H1 (cell line): ENCODE measurements at regions not wholly inside any gene's neighbourhood (a gene's known extent, or its start where the extent isn't known, plus 50 kb on each side); places are given as distances from the start of the nearest gene placed in this dataset.
"Not testable (repeated sequence)": the region's sequence is repeated elsewhere in the genome, so short reads cannot be mapped to it uniquely, and the experiment has no call there.

Source experiments
- CTCF ChIA-PET: fragments of 300-600 bp; sonication (Branson Sonifier 250); formaldehyde crosslinking; loops from one replicate; lab custom pipeline; 2021; ENCODE audit not compliant: partially characterized antibody; lab: Charles Lee
- POLR2A ChIA-PET: fragments of 300-600 bp; sonication (Branson Sonifier 250); formaldehyde crosslinking; loops from one replicate; lab custom pipeline; 2021; ENCODE audit warnings: inconsistent platforms; ENCODE audit not compliant: partially characterized antibody; lab: Charles Lee
- DNase-seq, 2 experiments: peaks; one replicate each; pipeline versions ENCODE4 v3.0.0 to v3.0.0-alpha.2; 2010 to 2022; ENCODE audit warnings: low spot score in 2 of 2, low read depth in 1 of 2, mixed read lengths in 1 of 2
- FAIRE-seq: peaks from 2 replicates; lab custom pipeline; 2011; peaks lifted over from hg19 to GRCh38; lab: Jason Lieb, UNC
- H2AFZ ChIP-seq: 2 replicates; pipeline ENCODE4 v1.8.1; 2012; ENCODE audit warnings: low read length, inconsistent platforms
- H2AK5ac ChIP-seq: 2 replicates; pipeline ENCODE4 v1.6.1; 2013; ENCODE audit warnings: low read depth, low read length
- H2BK120ac ChIP-seq: replicated peaks from 2 replicates; pipeline ENCODE3; 2013; ENCODE audit warnings: low read depth, low read length, inconsistent platforms
- H2BK12ac ChIP-seq: 2 replicates; pipeline ENCODE4 v1.6.1; 2013; ENCODE audit warnings: low read depth, low read length
- H2BK15ac ChIP-seq: 2 replicates; pipeline ENCODE4 v1.6.1; 2013; ENCODE audit warnings: low read length
- H2BK20ac ChIP-seq: 2 replicates; pipeline ENCODE4 v1.6.1; 2013; ENCODE audit warnings: low read length
- H2BK5ac ChIP-seq: 2 replicates; pipeline ENCODE4 v1.6.1; 2013; ENCODE audit warnings: low read depth, low read length
- H3K14ac ChIP-seq: 2 replicates; pipeline ENCODE4 v1.6.1; 2013; ENCODE audit warnings: inconsistent platforms; ENCODE audit not compliant: insufficient read length
- H3K18ac ChIP-seq: 2 replicates; pipeline ENCODE4 v1.6.1; 2013; ENCODE audit warnings: low read length; ENCODE audit errors: extremely low read depth
- H3K23ac ChIP-seq: 2 replicates; pipeline ENCODE4 v1.6.1; 2013; ENCODE audit warnings: inconsistent platforms; ENCODE audit not compliant: insufficient read length
- H3K23me2 ChIP-seq: 2 replicates; pipeline ENCODE4 v1.6.1; 2013; ENCODE audit warnings: low read depth, low read length
- H3K27ac ChIP-seq: 2 replicates; pipeline ENCODE4 v1.6.1; 2011; ENCODE audit warnings: low read depth, low read length, inconsistent platforms
- H3K27me3 ChIP-seq, 4 experiments: replicated peaks in 1 of 4; 1 replicate in 1 of 4; 2 replicates in 3 of 4; pipeline versions ENCODE4 v1.6.1 to v1.8.1; 2011 to 2013; ENCODE audit warnings: low read length in 3 of 4, mild to moderate bottlenecking in 3 of 4, inconsistent platforms in 2 of 4, mixed read lengths in 2 of 4, moderate library complexity in 1 of 4; ENCODE audit not compliant: control insufficient read depth in 3 of 4, insufficient read depth in 3 of 4; ENCODE audit errors: extremely low read depth in 1 of 4
- H3K36me3 ChIP-seq, 4 experiments: 2 replicates each; pipeline versions ENCODE4 v1.6.1 to v1.8.1; 2011 to 2013; ENCODE audit warnings: mild to moderate bottlenecking in 4 of 4, low read length in 3 of 4, moderate library complexity in 2 of 4, control low read depth in 1 of 4, inconsistent platforms in 1 of 4; ENCODE audit not compliant: insufficient read depth in 4 of 4, control insufficient read depth in 2 of 4
- H3K4ac ChIP-seq: replicated peaks from 2 replicates; pipeline ENCODE3; 2013; ENCODE audit warnings: low read length, low read depth, mixed read lengths, inconsistent platforms; ENCODE audit not compliant: insufficient read length
- H3K4me1 ChIP-seq, 4 experiments: replicated peaks in 1 of 4; 1 replicate in 1 of 4; 2 replicates in 3 of 4; pipeline versions ENCODE4 v1.6.1 to v1.8.1; 2011 to 2013; ENCODE audit warnings: low read length in 3 of 4, inconsistent platforms in 2 of 4, mixed read lengths in 1 of 4; ENCODE audit not compliant: insufficient read depth in 4 of 4, control insufficient read depth in 3 of 4
- H3K4me2 ChIP-seq, 2 experiments: 2 replicates each; pipeline versions ENCODE4 v1.6.1 to v1.8.1; 2011 to 2013; ENCODE audit warnings: low read depth in 2 of 2, low read length in 2 of 2, control low read depth in 1 of 2, inconsistent platforms in 1 of 2, mild to moderate bottlenecking in 1 of 2; ENCODE audit not compliant: insufficient read depth in 1 of 2
- H3K4me3 ChIP-seq, 4 experiments: fragments of 200-600, 300-600 bp in 1 of 4; sonication (generic), shearing (Covaris generic), sonication (Bioruptor Twin) in 1 of 4; 2 replicates each; pipeline versions ENCODE4 v1.5.1 to v1.8.1; 2011 to 2016; ENCODE audit warnings: low read length in 4 of 4, low read depth in 3 of 4, control low read depth in 2 of 4, inconsistent platforms in 2 of 4, mild to moderate bottlenecking in 2 of 4, mixed read lengths in 1 of 4, moderate library complexity in 1 of 4; ENCODE audit not compliant: insufficient read depth in 2 of 4; ENCODE audit errors: extremely low read depth in 1 of 4
- H3K56ac ChIP-seq: replicated peaks from 2 replicates; pipeline ENCODE3; 2013; ENCODE audit warnings: low read depth, mild to moderate bottlenecking, mixed read lengths, low read length, inconsistent platforms; ENCODE audit not compliant: insufficient read length
- H3K79me1 ChIP-seq: 2 replicates; pipeline ENCODE4 v1.6.1; 2013; ENCODE audit warnings: low read depth, low read length, control low read depth
- H3K79me2 ChIP-seq, 2 experiments: 2 replicates each; pipeline versions ENCODE4 v1.6.1 to v1.8.1; 2012 to 2013; ENCODE audit warnings: low read length in 2 of 2, mild to moderate bottlenecking in 2 of 2, inconsistent platforms in 1 of 2; ENCODE audit not compliant: insufficient read depth in 2 of 2, control insufficient read depth in 1 of 2
- H3K9ac ChIP-seq, 4 experiments: replicated peaks in 1 of 4; 1 replicate in 1 of 4; 2 replicates in 3 of 4; pipeline versions ENCODE4 v1.6.1 to v1.8.1; 2011 to 2013; ENCODE audit warnings: low read depth in 3 of 4, low read length in 3 of 4, control low read depth in 2 of 4, mild to moderate bottlenecking in 2 of 4, moderate library complexity in 2 of 4, inconsistent platforms in 1 of 4; ENCODE audit errors: extremely low read depth in 1 of 4
- H3K9me3 ChIP-seq, 2 experiments: 2 replicates each; pipeline versions ENCODE4 v1.6.1 to v1.8.1; 2012 to 2013; ENCODE audit warnings: mild to moderate bottlenecking in 2 of 2, moderate library complexity in 2 of 2, control low read depth in 1 of 2, inconsistent platforms in 1 of 2, low read depth in 1 of 2, low read length in 1 of 2, mixed read lengths in 1 of 2; ENCODE audit not compliant: insufficient read depth in 2 of 2
- H4K20me1 ChIP-seq, 2 experiments: replicated peaks in 1 of 2; 2 replicates each; pipeline versions ENCODE3 to v1.8.1; 2011 to 2013; ENCODE audit warnings: inconsistent platforms in 2 of 2, low read length in 2 of 2, mild to moderate bottlenecking in 1 of 2; ENCODE audit not compliant: insufficient read depth in 2 of 2, control insufficient read depth in 1 of 2
- H4K5ac ChIP-seq: 2 replicates; pipeline ENCODE4 v1.6.1; 2013; ENCODE audit warnings: low read length, low read depth, mixed read lengths, inconsistent platforms; ENCODE audit not compliant: insufficient read length
- H4K8ac ChIP-seq: 2 replicates; pipeline ENCODE4 v1.8.0; 2013; ENCODE audit warnings: mild to moderate bottlenecking, moderate library complexity, low read length, inconsistent platforms; ENCODE audit not compliant: insufficient read depth; ENCODE audit errors: extremely low read depth
- H4K91ac ChIP-seq: replicated peaks from 2 replicates; pipeline ENCODE3; 2013; ENCODE audit warnings: low read length, mixed read lengths, inconsistent platforms; ENCODE audit not compliant: insufficient read length
- WGBS, 2 experiments: shearing (Covaris generic) in 1 of 2; methylation state at CpG; one replicate each; pipeline versions ENCODE4 v1.1.6 to v1.1.7; 2013 to 2015; ENCODE audit warnings: low lambda C conversion rate in 2 of 2, mixed read lengths in 2 of 2, inconsistent platforms in 1 of 2, low coverage in 1 of 2, missing lambda C conversion rate in 1 of 2; ENCODE audit not compliant: insufficient replicate concordance in 2 of 2, insufficient coverage in 1 of 2, insufficient read length in 1 of 2; ENCODE audit errors: extremely low coverage in 1 of 2, missing lambda C conversion rate in 1 of 2; 5-methylcytosine and 5-hydroxymethylcytosine counted together

DNA sequence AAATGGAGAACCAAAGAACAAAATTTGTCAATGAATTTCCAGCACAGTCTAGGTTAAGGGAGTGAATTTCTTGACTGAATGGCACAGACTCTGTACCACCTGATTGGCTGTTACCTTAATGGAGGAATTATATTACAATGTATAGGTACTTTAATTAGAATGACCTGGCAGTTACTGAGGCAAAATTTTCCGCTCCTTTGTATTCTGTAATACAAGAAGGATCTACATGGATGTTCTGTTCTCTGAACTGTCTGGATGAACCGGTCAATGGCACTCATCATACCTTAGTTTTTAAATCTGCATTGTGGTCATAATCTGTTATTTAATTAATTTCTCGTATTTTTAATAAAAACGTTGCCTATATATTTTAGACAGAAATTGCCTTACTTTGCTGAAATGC is 72.3 kb upstream of the PLEKHM1 start:
- POLR2A ChIA-PET, H3K4me2 ChIP-seq, DNase-seq, H3K27ac ChIP-seq, H3K18ac ChIP-seq, H4K8ac ChIP-seq, H3K14ac ChIP-seq, H3K27me3 ChIP-seq, H2BK12ac ChIP-seq, H2BK15ac ChIP-seq, H3K79me1 ChIP-seq, H4K20me1 ChIP-seq, H2BK120ac ChIP-seq, H3K4ac ChIP-seq, H3K4me3 ChIP-seq, H4K5ac ChIP-seq, H2AK5ac ChIP-seq, H3K56ac ChIP-seq, H4K91ac ChIP-seq, H3K4me1 ChIP-seq, H2BK5ac ChIP-seq, H3K23ac ChIP-seq, H2AFZ ChIP-seq, H3K36me3 ChIP-seq, H3K9ac ChIP-seq, FAIRE-seq, CTCF ChIA-PET, H3K9me3 ChIP-seq, H2BK20ac ChIP-seq, H3K23me2 ChIP-seq, H3K79me2 ChIP-seq: not testable (repeated sequence)
- WGBS, 2 experiments: 77% methylated on average over 3 of the region's 4 CpGs; no CpG with 5 or more reads in 1 of the 2 experiments

DNA sequence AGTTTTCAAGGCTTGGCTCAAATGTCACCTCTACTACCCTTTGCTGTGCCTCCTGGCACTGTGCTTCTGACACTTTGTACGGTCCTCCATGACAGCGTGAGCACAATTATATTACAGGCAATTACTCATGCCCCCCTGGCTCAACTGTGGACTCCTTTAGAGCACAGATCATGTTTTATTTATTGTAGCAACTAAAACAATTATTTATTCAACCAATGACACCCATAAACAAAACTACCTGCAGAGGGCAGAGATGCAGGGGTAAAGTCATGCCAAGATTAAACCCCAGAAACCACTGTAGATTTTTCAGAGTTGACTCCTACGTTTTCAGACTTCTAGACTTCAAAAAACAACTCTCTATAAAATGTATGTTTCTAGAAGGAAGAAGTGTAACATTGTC is 72.8 kb upstream of the PLEKHM1 start:
- 89% methylated on average over 3 of the region's 3 CpGs; no CpG with 5 or more reads in 1 of the 2 experiments for WGBS, 2 experiments
- H3K4me2 ChIP-seq, H2BK12ac ChIP-seq, H4K91ac ChIP-seq, POLR2A ChIA-PET, H3K9ac ChIP-seq, H2AFZ ChIP-seq, CTCF ChIA-PET, H4K8ac ChIP-seq, H4K5ac ChIP-seq, H3K36me3 ChIP-seq, H4K20me1 ChIP-seq, H2BK20ac ChIP-seq, H3K23me2 ChIP-seq, H3K79me1 ChIP-seq, H2AK5ac ChIP-seq, FAIRE-seq, H3K79me2 ChIP-seq, H2BK120ac ChIP-seq, H3K4ac ChIP-seq, H3K56ac ChIP-seq, H3K14ac ChIP-seq, DNase-seq, H3K27ac ChIP-seq, H3K18ac ChIP-seq, H2BK15ac ChIP-seq, H3K9me3 ChIP-seq, H3K4me3 ChIP-seq, H3K27me3 ChIP-seq, H2BK5ac ChIP-seq, H3K4me1 ChIP-seq, H3K23ac ChIP-seq: not testable (repeated sequence)
